HG03378 (cell line): ENCODE measurements at regions not wholly inside any gene's neighbourhood (a gene's known extent, or its start where the extent isn't known, plus 50 kb on each side); places are given as distances from the start of the nearest gene placed in this dataset.

Experiments used
- ATAC-seq: cut with Tn5 transposase; IDR thresholded peaks from one replicate; pipeline ENCODE4 v1.9.1; 2021; ENCODE audit warnings: mild to moderate bottlenecking, moderate library complexity; ENCODE audit not compliant: unreplicated experiment

DNA sequence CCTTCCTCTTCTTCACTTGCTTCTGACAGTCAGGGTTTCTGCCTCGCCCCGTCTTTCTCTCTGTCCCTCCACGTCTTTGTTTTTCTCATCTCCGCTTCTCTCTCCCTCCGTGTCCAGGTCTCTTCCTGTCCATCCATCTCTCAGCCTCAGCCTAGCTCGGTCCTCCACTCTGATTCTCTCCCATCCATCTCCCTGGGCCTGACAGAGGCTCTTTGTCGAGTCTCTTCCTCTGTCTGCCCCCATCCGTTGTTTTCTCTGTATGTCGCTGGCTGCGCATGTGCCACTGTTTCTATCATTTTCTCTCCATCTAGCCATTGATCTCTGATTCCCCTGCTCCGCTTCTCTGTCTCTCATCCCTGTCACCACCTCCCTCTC is 328.9 kb upstream of the TBX3 start:
- no peak for ATAC-seq

DNA sequence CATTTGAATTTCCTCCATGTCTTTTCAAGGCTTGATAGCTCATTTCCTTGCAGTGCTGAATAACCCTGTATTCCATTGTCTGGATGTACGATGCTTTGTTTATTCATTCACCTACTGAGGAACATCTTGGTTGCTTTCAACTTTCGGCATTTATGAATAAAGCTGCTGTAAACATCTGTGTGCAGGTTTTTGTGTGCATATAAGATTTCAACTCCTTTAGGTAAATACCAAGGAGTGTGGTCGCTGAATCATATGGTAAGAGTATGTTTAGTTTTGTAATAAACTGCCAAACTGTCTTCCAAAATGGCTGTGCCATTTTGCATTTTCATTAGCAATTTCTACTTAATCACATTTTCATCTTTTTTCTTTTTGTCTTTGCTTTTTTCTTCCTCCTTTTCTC is 327.7 kb upstream of the TBX3 start:
- ATAC-seq: no peak

DNA sequence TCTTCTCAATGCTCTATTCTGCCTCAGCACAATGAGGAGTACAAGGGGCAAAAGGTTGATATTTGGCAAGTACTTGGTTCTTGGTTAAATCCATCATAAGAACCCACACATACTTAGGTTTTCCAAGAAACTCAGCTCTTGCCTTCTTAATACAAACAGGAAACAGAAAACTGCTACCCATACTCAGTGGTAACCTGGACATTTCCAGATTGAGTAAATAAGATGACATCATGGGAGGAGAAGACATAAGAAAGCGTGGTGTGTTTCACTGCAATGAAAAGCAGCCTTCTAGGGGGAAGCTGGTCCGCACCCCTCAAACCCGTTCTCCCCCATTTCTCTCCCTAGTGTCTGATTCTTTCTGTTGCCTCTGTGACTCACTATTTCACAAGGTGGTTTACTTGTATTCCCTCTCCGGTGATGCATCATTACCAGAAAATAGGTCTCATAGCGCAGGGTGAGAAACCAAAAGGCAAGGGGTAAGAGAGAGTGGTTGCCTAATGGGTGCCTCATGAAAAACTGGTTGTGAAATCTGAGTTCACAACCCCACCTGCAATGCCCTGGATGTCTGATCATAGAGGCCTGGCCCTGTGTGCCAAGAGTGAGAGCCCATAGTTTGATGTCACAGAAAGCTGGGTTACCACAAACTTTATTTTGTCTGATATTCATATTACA is 326.5 kb upstream of the TBX3 start:
- no peak for ATAC-seq

DNA sequence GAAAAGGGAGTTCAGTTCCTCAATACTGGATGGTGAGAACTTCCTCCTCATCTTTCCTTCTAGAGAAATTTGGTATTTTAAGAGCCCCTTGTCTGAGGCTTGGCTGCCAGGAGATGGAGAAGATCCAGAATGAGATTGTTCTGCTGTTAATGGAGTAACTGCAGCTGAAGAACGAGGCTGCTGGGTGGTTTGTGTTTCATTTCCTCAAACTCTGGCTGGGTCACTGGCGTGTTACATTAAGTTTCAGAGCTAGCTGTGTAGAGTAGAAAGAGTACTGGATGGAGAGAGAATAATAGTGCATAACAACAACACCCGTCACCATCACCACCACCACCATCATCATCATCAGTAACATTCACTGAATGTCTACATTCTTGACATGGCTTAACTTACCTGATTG is 325.0 kb upstream of the TBX3 start:
- no peak for ATAC-seq

DNA sequence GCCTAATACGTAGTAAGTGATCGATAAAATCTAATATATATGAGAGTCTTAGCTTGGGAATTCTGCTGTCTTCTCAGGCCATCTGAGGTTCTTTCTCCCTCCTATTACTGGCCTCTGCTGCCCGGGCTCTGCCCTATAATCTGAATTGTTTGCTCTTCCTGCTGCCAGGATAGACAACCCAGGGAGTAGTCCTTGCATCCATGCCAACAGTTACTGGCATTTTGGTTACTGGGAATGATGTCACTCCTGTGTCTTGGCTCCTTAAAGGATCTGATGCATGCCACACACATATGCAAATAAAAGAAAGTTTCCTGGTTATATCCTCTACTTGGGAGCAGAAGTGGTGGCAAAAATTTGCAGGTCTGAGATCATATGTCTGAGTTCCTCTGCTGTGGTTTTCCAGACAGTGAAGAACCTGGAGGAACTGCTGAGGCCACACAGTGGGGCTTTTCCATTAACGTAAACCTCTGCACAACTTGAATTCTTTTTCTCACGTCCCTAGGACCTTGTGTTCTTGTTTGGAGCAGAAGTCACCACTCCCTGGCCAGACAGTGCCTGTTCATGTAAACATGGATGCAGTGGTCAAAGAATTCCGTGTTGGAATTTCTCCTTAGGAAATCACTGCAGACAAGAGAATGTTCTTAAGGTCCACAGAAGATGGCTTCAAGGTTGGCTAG is 320.6 kb upstream of the TBX3 start:
- no peak for ATAC-seq

DNA sequence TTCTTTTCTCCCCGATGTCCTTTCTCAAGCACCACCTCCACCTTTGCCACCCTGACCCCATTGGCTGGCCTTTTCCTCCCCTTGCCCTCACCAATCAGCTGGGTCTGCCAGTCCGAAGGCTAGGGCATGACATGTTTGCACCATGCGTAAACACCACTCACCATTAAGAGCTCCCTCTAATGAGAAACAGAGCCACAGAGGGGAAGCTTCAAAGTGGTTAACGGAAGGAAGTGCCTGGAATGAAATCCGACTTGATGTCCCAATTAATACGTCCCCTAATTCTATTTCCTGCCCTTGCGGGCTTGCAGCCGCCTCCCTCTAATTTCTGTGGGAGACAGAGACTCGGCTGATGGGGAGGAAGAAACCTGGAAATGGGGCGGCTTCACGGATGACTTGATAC is 318.5 kb upstream of the TBX3 start:
- ATAC-seq: no peak

DNA sequence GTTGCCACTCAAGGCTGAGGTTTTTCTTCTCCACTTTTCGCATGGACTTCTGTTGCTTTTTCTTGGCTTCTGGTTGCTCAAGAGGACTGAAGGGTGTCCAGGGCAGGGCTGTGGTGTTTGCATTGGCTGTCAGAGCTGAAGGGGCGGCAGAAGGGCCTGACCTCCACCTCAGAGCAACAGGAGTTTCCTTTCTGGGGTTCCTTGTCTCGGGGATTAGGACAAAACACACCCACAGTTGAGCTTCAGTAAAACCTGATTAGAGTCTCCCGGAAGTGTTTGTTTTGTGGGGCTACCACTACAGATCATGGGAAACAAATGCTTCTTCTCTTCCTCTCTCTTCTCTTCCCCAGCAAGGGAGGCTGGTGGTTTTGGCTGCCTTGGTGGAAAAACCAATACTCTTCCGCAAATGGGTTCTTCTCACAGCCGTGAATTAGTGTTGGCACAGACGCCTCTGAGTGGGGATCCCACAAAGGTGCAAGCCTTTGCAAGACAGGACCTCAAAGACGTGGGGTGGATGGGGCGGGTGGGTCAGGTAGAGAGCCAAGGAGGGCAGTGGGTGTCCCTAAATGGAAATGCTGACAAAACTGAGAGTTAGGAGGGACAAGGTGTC is 317.7 kb upstream of the TBX3 start:
- ATAC-seq: no peak

DNA sequence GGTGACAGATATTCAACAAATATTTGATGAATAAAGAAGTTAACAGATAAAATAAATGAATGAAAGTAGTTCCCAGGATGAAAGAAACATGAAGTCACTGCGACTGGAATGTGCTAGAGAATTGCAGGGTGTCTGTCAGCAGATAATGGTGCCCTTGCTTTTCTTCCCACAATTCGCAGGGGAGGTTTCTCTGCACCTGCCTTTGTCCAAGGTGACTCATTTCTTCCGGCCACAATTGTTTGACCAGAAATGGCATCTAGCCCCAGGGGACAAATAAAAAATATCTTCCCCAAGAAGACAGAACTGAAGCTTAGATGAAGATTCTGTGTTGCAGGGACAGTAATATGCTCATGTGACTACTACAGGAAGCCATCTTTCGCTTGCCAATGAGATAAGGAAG is 316.1 kb upstream of the TBX3 start:
- ATAC-seq: no peak

DNA sequence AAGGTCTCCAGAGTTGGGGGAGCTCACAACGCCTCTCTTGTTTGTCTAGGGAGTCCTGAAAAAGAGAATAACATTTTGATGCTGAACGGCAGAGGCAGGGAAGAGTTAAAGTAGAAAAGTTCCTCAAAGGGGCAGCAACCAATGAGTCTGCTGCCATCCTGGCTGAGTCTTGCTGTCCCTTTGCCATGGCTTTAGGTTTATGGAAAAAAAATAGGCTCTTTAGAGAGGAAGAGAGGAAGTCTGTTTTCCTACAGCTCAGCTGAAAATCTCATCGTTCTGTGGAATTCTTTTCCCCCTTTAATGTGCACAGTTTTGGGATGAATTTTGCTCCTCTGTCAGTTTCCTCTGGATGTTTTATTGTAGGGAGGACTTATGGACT is 314.8 kb upstream of the TBX3 start:
- ATAC-seq: no peak

DNA sequence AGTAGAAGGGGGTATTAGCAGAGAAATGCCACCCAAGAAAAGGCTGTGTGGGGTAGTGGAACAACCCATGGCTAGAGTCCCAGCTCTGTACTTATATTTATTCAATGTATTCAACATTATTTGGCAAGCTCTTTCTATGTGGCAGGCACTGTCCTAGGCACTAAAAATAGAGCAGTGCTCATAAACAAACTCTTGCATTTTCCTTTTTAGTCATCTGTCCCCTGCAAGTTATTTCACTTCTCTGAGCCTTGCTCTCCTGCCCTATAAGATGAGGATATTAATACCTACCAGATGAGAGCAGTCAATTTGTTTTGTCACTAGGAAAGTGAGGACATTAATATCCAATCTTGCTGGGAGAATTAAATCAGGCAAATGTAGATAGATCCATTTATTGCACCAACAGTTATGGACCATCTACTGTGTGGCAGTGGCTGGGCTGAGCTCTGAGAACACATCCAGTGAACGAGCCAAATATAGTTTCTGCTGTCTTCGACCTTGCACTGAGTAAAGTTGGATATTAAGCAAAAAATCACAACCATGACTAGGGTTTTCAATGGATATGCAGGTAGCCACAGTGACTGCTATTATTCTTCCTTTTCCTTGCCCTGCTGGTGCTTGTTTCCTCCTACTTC is 314.3 kb upstream of the TBX3 start:
- ATAC-seq: no peak

DNA sequence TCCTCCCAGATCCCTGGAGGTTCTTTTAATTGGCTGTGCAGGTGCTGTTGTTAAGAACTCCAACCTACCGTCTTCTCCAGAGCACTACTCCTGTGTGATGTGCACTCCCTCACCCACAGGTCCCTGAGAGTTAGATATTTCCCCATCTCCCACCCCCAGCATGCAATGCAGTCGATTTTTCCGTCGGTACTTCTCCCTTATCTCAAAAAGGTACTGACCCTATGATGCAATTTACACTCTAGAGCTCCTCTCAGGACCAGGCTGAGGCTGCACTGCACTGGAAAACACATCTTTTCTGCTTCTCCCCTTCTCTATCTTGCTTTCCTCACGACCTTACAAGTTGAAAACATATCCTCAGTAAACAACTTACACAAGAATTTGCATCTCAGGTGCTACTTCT is 312.4 kb upstream of the TBX3 start:
- no peak for ATAC-seq

DNA sequence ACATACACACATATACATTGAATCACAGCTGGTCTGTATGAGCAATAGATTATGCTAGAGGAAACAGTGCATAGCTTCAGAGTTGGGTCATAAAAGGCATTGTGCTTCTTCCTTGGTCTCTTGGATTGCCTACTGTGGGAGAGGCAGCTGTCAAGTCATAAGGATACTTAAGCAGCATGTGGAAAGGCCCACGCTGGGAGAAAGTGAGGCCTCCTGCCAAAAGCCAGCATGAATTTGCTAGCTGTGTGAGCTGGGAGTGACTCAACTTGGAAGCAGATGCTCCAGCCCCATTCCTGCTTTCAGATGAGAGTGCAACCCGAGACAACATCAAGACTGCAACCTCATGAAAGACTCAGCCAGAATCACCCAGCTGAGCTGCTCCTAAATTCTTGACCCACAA is 311.9 kb upstream of the TBX3 start:
- ATAC-seq: no peak

DNA sequence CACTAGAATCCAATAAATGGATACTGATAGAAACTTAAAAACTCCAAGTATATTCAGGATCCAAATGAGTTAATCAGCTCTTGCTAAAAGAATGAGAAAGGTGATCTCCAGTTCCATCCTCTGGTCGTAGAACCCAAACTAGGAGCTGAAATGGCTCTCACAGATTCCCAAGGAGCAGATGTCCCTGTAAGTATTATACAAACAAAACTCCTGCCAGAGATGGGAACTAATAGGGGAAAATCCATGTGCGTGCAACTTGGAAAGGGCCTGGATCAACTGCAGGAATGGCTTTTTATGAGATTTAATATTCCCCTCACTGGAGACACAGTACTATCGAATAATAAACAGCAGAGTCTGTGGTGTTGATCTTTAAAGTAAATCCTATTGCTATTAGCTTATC is 309.2 kb upstream of the TBX3 start:
- no peak for ATAC-seq

DNA sequence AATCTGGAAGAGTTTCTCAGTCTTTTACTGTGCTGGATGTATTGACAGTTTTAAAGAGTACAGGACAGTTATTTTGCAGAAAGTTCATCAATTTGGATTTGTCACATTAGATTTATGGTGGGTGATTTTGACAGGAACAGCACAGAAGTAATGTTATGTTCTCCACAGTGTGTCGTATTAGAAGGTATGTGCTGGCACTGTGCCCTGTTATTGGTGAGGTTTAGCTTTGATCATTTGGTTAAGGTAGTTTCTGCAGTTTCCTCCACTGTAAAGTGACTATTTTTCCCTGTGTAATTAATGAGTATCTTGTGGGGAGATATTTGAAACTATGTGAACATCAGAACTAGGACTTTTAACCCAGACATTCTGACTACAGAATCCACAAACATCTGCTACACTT is 308.5 kb upstream of the TBX3 start:
- ATAC-seq: no peak

DNA sequence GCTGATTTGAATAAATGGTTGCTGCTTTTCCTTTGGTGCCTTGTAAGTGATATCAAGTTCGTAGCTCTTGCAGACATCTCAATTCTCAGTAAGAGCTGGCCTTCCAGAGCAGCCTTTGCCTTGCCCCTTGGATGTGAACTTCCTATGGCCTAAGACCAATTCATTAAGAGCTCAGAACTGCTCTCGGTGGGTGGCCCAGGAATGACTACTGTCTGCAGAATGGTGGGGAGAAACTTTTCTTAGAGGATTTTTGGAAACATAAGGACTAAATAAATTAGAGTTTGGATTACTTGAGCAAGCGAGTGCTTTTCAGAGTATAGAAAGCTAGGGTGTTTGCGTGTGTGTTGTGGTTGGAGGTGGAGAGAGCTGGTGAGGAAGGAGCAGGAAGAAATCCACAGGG is 306.4 kb upstream of the TBX3 start:
- ATAC-seq: no peak

DNA sequence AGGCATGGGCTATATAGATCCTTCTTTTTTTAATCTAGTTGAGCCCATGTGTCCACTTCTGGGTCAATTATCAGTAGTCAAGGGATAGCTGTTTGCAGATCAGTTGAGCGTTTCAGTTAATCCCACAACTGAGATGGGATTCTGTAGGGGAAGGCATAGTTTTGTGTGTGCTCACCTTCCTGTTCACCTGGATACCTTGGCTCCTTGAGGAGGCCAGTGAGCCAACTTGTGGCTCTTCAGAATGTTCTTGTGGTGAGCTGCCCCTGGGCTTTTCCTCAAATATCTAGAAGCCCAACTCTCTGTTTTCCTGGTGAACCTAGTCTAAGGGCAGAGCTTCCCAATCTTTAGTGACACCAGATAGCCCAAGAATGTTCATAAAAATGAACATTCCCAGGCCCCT is 302.9 kb upstream of the TBX3 start:
- no peak for ATAC-seq

DNA sequence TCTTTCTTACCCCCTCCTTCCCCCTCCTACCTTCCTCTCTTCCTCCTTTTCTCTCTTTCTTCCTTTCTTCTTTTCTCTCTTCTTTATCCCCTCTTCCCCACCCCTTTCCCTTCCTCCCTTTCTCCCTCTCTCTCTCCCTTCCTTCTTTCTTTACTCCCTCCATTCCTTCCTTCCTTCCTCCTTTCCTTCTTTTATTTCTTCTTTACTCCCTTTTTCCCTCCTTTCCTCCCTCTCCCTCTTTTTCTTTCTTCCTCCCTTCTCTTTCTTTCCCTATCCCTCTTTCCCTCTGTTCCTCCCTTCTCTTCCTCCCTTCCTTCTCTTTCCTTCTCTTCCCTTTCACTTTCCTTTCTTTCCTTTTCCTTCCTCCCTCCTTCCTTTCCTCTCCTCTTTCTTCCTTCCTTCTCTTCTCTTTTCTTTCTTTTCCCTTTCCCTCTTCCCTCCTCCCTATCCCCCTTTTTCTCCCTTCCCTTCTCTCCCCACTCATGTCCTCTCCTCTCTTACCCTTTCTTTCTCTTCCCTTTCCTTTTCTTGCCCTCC is 302.3 kb upstream of the TBX3 start:
- no peak for ATAC-seq

DNA sequence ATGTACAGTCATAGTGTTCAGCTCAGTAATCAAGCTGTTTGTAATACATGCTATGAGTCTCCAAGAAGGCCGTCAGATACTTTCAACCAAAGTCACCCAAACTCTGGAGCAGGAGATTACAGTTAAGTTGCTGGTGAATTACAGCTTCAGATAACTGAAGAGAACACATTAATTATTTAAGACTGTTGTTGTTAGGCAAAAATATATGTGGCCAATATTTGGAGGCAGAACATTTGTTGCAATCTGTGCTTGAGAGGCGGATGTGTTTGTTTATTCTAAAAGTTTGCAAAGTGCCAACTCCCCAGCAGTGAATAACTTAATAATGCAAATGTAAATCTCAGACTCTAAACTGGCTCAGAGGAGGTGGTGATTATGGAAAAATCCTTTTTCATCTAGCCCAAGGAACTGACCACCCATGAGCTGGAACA is 300.7 kb upstream of the TBX3 start:
- no peak for ATAC-seq

DNA sequence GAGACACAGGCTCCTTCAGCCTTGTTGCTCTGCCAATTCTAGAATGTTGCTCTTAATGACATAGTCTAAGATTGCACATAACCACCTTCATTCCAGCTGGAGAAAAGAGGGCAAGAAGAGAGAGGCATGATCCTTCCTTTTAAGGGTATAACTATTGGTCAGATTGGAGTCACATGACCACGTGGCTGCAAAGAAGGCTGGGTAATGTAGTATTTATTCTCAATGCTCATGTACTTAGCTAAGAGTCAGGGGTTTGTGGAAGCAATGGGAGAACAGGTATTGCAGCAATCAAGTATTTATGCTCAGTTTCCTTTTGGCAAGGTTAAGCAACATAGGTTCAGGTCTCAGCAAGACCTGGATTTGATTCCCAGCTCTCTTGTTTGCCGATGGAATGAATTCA is 298.8 kb upstream of the TBX3 start:
- ATAC-seq: no peak

DNA sequence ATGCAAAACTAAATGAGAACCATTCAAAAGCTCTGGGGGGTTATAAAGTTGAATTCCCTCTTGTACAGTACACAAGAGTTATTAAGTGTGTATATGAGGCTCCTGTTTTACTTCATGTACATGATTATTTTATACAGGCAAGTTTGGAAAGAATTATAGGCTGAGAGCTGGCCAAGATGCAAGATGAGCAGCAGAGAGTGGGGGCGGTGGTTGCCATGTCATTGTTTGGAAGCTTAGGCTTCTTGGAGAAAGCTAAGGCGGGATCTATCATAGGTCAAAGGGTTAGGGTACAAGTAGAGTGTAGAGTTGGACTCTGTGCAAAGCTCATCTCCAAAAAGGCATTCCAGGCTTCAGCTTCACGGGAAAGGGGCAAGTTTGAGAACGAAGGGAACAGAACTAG is 297.1 kb upstream of the TBX3 start:
- no peak for ATAC-seq

DNA sequence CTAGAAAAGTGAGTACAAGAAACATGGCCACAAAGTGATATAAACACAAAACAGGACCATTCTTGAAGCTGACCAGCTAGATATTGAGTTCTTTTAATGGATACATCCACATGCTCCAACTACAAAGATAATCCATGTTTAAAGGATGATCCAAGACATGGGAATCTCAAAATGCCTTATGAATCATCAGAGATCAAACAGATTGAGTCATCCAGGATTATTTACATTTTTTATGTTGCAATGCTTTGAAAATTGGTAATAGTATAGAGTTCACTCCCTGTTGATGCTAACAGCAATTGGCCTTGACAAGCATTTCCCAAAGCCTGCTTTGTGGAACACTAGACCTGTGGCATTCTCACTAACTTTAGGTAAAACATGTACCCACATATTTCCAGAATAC is 293.0 kb upstream of the TBX3 start:
- ATAC-seq: no peak

DNA sequence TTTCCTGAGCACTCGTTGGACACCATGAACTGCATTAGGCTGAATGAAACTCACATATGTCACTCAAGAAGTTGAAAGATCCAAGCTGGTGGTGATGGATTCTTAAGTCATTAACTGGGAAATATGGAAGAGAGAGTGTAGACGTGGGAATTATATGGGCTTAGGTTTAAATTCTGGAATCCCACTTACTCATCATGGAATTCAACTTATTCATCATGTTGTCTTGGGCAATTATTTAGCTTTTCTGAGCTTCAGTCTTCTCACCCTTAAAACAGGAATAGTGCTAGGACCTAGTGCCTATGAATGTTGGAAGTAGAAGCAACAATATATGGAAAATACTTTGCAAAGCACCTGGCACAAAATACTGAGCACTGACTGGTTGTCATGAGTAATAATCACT is 292.4 kb upstream of the TBX3 start:
- no peak for ATAC-seq
